Prostate gland (tissue), 2 donors: ENCODE measurements at regions not wholly inside any gene's neighbourhood (a gene's known extent, or its start where the extent isn't known, plus 50 kb on each side); places are given as distances from the start of the nearest gene placed in this dataset.

ENCODE experiments used
- DNase-seq: peaks from one replicate; pipeline ENCODE4 v3.0.0-alpha.2; 2019; ENCODE audit warnings: low spot score
- H3K27ac ChIP-seq, 2 donors: fragments of 200-600 bp; sonication (generic); 2 replicates each; pipeline ENCODE4 v1.5.1; 2017 to 2019
- H3K27me3 ChIP-seq: fragments of 200-600 bp; sonication (generic); replicated peaks from 2 replicates; pipeline ENCODE4 v1.5.1; 2019; ENCODE audit not compliant: insufficient read depth
- H3K36me3 ChIP-seq, 2 donors: fragments of 200-600 bp; sonication (generic); 1 replicate in 1 of 2; 2 replicates in 1 of 2; pipeline versions ENCODE4 v1.5.1 to v1.8.1; 2017 to 2019
- H3K4me1 ChIP-seq: fragments of 200-600 bp; sonication (generic); replicated peaks from 2 replicates; pipeline ENCODE4 v1.5.1; 2019
- H3K4me3 ChIP-seq, 2 donors: fragments of 200-600 bp; sonication (generic); 2 replicates each; pipeline ENCODE4 v1.5.1; 2017 to 2019
- H3K9me3 ChIP-seq: fragments of 200-600 bp; sonication (generic); 2 replicates; pipeline ENCODE4 v1.5.1; 2017
- POLR2A ChIP-seq: fragments of 450-650 bp; IDR thresholded peaks from one replicate; pipeline ENCODE4 v1.6.1; 2016; ENCODE audit warnings: antibody characterized with exemption, mild to moderate bottlenecking
- POLR2AphosphoS5 ChIP-seq: sonication (generic); formaldehyde crosslinking; IDR thresholded peaks from one replicate; pipeline ENCODE4 v1.6.1; 2017; ENCODE audit warnings: antibody characterized with exemption
- WGBS: methylation state at CpG from one replicate; pipeline ENCODE4 v1.1.5; 2018; 5-methylcytosine and 5-hydroxymethylcytosine counted together
- intact Hi-C: fragments of 100-400 bp; cut with DNase I; formaldehyde crosslinking; loops from one replicate; pipeline ENCODE4 v1.14.2; 2022
- TF ChIP-seq, protein P1 (sequence below), 4 experiments: fragments of 200-600 bp in 2 of 4; fragments of 450-650 bp in 2 of 4; sonication (generic) in 2 of 4; IDR thresholded peaks; 1 replicate in 3 of 4; 2 replicates in 1 of 4; pipeline ENCODE4 v1.5.1; 2016 to 2019; ENCODE audit warnings: antibody characterized with exemption in 4 of 4, mild to moderate bottlenecking in 2 of 4, moderate library complexity in 2 of 4

DNA sequence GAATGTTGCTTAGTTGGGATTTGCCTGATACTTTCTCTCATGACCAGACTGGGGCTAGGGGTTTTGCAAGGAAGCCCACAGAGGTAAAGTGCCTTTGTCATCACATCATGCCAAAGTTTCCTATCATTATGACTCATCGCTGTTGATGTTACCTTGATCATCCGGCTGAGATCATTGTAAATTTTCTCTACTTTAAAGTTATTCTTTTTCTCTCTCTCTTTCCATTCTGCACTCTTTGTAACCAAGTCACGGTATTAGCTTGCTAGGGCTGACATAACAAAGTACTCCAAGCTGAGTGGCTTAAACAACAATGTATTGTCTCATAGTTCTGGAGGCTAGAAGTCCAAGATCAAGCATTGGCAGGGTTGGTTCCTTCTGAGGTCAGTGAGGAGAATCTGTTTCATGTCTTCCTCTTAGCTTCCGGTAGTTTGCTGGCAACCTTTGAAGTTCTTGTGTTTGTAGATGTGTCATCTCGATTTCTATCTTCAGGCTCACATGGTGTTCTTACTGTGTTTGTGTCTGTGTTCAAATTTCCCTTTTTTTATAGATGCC, 113.0 kb downstream of the DTHD1 start:
- TF ChIP-seq, protein P1, sequence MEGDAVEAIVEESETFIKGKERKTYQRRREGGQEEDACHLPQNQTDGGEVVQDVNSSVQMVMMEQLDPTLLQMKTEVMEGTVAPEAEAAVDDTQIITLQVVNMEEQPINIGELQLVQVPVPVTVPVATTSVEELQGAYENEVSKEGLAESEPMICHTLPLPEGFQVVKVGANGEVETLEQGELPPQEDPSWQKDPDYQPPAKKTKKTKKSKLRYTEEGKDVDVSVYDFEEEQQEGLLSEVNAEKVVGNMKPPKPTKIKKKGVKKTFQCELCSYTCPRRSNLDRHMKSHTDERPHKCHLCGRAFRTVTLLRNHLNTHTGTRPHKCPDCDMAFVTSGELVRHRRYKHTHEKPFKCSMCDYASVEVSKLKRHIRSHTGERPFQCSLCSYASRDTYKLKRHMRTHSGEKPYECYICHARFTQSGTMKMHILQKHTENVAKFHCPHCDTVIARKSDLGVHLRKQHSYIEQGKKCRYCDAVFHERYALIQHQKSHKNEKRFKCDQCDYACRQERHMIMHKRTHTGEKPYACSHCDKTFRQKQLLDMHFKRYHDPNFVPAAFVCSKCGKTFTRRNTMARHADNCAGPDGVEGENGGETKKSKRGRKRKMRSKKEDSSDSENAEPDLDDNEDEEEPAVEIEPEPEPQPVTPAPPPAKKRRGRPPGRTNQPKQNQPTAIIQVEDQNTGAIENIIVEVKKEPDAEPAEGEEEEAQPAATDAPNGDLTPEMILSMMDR (IDR thresholded peaks at IDR 0.05), result no peak
- no peak for TF ChIP-seq POLR2AphosphoS5
- TF ChIP-seq POLR2A, result no peak
- WGBS, result 67% methylated on average over 5 of the region's 5 CpGs
- intact Hi-C loops, result no loop called here
- Histone ChIP-seq H3K36me3 (no peaks in the 10 kb centered on the region), H3K4me1 (no peaks in the 10 kb centered on the region), H3K27ac (no peak overlapping the region), H3K27me3 (no peaks in the 10 kb centered on the region), H3K4me3 (no peak overlapping the region), H3K9me3 (no peaks in the 10 kb centered on the region)
- no peak for DNase-seq

DNA sequence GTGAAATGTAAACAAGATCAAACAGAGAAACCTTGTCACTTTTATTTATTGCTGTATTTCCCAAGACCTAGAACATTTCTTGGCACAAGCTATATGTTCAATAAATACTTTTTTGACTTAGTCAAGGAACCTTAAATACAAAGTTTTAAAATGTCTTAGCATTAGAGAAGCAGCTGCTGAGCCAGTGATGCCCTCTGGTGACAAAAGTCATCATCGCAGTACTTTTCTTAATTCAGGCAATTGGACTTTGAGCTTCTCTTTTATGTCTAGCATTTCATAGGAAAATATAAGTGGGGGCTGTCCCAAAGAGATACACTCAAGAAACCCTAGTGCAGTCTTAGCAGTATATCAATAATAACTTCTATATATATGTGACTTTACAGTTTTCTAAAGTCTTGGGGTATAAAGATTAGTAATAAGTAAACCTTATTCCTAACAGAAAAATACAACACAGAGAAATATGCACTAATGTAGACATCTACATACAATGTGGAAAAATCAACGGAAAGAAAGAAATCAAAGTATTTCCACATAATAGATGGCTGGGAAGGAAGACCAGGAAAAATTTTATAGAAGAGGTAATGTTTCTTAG, 118.4 kb downstream of the DTHD1 start:
- no peak for DNase-seq
- TF ChIP-seq, protein P1 (IDR thresholded peaks at IDR 0.05), result peak in 3 of 4 experiments; percentile 25 to 52 (median 38)
- TF ChIP-seq POLR2AphosphoS5, result no peak
- no peak for TF ChIP-seq POLR2A
- Histone ChIP-seq H3K27ac (no peak overlapping the region), H3K27me3 (no peaks in the 10 kb centered on the region), H3K4me3 (no peak overlapping the region), H3K9me3 (no peaks in the 10 kb centered on the region), H3K4me1 (no peaks in the 10 kb centered on the region), H3K36me3 (no peaks in the 10 kb centered on the region)
- WGBS, result 32% methylated on average over 2 of the region's 2 CpGs
- intact Hi-C loops, result no loop called here

DNA sequence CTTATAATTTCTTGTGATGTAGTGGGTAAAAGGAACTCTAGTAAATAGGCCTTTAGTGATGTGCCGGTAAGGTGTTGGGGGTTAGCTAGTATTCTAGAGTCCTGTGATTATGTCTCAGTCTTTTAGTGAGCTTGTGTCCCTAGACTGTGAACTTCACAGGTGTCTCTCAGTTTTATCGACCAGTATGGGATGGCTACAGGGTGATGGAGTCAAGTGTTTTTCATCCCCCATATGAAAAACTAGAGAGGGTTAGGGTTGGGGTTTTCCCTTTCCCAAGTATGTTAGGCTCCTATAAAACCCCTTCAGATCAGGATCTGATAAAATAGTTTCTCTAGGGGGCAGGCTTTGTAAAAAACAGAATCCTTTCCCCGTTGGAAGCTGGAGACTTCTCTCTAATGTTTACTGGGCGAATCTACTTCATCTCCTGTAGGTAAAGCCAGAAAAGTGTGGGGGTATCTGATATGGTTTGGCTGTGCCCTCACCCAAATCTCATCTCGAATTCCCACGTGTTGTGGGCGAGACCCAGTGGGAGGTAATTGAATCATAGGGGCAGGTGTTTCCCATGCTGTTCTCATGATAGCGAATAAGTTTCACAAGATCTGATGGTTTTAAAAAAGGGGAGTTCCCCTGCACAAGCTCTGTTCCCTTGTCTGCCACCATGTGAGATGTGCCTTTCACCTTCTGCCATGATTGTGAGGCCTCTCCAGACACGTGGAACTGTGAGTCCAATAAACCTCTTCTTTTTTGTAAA, 120.8 kb downstream of the DTHD1 start:
- H3K4me1 ChIP-seq, result no peaks in the 10 kb centered on the region
- WGBS, result 88% methylated on average over 9 of the region's 9 CpGs
- no peak overlapping the region for H3K4me3 ChIP-seq
- H3K9me3 ChIP-seq, result no peaks in the 10 kb centered on the region
- TF ChIP-seq POLR2A (no peak), POLR2AphosphoS5 (no peak)
- TF ChIP-seq, protein P1 (IDR thresholded peaks at IDR 0.05), result no peak
- DNase-seq, result no peak
- no peaks in the 10 kb centered on the region for H3K27me3 ChIP-seq
- no peaks in the 10 kb centered on the region for H3K36me3 ChIP-seq
- no peak overlapping the region for H3K27ac ChIP-seq
- intact Hi-C loops, result no loop called here

DNA sequence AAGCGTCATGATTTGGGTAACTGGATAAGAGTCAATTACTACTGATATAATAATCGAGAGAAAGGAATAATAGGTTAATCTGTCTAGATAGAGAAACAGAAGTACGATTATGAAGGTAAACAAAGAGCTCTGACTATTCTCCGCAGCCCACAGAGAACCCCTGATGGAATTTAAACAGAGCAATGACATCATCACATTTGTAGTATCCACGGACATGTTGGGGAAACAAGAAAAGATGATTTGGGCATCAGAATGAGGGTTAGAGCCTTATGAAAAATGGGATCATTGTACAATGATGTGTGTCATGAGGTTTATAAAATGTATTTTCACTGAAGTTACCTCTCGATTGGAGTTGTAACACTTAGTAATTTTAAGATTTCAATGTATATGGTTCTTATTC, 129.9 kb downstream of the DTHD1 start:
- H3K36me3 ChIP-seq, result no peaks in the 10 kb centered on the region
- H3K27me3 ChIP-seq, result no peaks in the 10 kb centered on the region
- WGBS, result 80% methylated on average over 6 of the region's 6 CpGs
- H3K4me3 ChIP-seq, result no peak overlapping the region
- intact Hi-C loops, result no loop called here
- H3K9me3 ChIP-seq, result no peaks in the 10 kb centered on the region
- H3K27ac ChIP-seq, result no peak overlapping the region
- no peaks in the 10 kb centered on the region for H3K4me1 ChIP-seq
- TF ChIP-seq POLR2AphosphoS5, result no peak
- TF ChIP-seq, protein P1 (IDR thresholded peaks at IDR 0.05), result no peak
- no peak for TF ChIP-seq POLR2A
- no peak for DNase-seq

DNA sequence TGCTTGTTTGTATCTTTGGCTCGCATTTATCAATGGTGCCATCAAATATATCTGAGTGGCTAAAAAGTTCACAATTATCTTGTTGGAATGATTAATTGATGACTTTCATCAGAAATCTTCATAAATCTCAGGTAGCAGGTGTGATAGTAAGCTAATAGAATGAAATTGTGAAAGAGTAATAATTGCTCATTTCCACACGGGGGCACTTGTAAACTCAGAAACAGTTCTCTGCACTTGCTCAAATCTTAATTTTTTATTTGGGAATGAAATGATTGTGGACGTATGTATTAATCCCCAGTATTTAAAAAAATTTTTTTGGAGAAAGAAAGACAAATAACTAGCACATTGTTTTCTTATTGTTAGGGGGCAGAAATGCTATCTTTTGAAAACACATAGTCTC, 132.8 kb downstream of the DTHD1 start:
- Histone ChIP-seq H3K36me3 (no peaks in the 10 kb centered on the region), H3K4me3 (no peak overlapping the region), H3K9me3 (no peaks in the 10 kb centered on the region), H3K27me3 (no peaks in the 10 kb centered on the region), H3K27ac (no peak overlapping the region), H3K4me1 (no peaks in the 10 kb centered on the region)
- intact Hi-C loops, result no loop called here
- no peak for DNase-seq
- no peak for TF ChIP-seq POLR2A
- TF ChIP-seq, protein P1 (IDR thresholded peaks at IDR 0.05), result peak in 2 of 4 experiments; percentile 36 to 50
- 22% methylated on average over 3 of the region's 3 CpGs for WGBS
